Keratinocyte (primary cell): ENCODE measurements at regions not wholly inside any gene's neighbourhood (a gene's known extent, or its start where the extent isn't known, plus 50 kb on each side); places are given as distances from the start of the nearest gene placed in this dataset.

ENCODE experiments used
- EZH2 ChIP-seq: IDR thresholded peaks from one replicate; pipeline ENCODE4 v1.6.1; 2012; ENCODE audit warnings: inconsistent platforms, mild to moderate bottlenecking, low read length, moderate library complexity
- TF ChIP-seq, protein P1 (sequence below), 3 experiments: IDR thresholded peaks in 1 of 3; conservative IDR thresholded peaks in 1 of 3; optimal IDR thresholded peaks in 1 of 3; 2 replicates in 2 of 3; 3 replicates in 1 of 3; pipeline versions ENCODE3 to v1.5.1; 2011; ENCODE audit warnings: low read length in 3 of 3, mild to moderate bottlenecking in 3 of 3, moderate library complexity in 2 of 3, control low read depth in 1 of 3, inconsistent platforms in 1 of 3; ENCODE audit not compliant: insufficient read depth in 2 of 3; ENCODE audit errors: extremely low read depth in 1 of 3

DNA sequence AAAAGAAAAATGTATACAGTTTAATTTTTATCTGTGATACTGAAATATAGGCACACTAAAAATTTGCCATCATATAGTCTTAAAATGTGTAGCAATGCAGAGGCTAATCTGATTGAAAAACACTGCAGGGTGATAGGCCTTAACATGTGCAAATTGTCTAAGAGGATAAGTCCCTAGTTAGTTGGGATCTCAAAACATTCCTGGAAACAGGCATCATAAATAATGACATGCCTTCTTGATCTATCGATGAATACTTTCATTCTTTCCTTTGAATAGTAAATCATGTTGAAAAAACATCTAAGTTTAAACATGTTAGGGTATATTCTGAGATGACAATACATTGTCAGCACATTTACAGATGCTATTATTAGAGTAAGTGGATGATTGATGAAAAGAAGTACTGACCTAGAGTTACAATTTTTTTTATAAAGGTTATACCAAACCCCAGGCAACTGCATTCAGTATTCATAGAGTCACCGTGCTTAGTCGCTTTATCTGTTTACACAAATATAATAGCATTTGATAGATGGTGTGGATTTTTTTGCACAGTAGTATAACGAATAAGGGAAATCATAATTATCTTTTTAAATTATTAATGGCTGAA, 668.2 kb upstream of the ADGRL3 start:
- TF ChIP-seq, protein P1, sequence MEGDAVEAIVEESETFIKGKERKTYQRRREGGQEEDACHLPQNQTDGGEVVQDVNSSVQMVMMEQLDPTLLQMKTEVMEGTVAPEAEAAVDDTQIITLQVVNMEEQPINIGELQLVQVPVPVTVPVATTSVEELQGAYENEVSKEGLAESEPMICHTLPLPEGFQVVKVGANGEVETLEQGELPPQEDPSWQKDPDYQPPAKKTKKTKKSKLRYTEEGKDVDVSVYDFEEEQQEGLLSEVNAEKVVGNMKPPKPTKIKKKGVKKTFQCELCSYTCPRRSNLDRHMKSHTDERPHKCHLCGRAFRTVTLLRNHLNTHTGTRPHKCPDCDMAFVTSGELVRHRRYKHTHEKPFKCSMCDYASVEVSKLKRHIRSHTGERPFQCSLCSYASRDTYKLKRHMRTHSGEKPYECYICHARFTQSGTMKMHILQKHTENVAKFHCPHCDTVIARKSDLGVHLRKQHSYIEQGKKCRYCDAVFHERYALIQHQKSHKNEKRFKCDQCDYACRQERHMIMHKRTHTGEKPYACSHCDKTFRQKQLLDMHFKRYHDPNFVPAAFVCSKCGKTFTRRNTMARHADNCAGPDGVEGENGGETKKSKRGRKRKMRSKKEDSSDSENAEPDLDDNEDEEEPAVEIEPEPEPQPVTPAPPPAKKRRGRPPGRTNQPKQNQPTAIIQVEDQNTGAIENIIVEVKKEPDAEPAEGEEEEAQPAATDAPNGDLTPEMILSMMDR (optimal IDR thresholded peaks at IDR 0.05 in 1 of 3, IDR thresholded peaks at IDR 0.05 in 1 of 3, conservative IDR thresholded peaks at IDR 0.05 in 1 of 3; ENCODE audit: extremely low read depth in 1 of 3, insufficient read depth in 2 of 3, low read length in 3 of 3): no peak
- TF ChIP-seq EZH2: no peak
